ENCODE measurements at regions not wholly inside any gene's neighbourhood (a gene's known extent, or its start where the extent isn't known, plus 50 kb on each side); places are given as distances from the start of the nearest gene placed in this dataset.
"Not testable (repeated sequence)": the region's sequence is repeated elsewhere in the genome, so short reads cannot be mapped to it uniquely, and the experiment has no call there.

DNA sequence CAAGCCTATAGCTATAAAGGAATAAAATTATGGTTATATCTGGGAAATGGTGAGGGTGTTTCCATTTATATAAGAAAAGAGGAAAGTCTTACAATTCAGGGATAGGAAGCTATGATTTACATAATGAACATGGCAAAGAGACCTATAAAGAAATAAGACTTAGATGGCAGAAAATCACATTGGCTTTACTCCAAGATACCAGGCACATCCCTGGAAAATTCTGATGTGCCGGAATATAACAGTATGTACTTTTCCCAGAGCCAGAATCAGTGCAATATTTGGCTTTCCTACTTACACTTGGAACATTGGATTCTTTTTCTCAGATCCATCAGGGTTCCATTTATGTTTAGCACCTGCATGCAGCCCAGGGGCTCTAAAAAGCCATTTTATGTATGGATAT is 357.8 kb downstream of the CETN3 start:
- no peak overlapping the region for H3K4me3 ChIP-seq (ENCODE audit: control insufficient read depth, low read depth, low read length)
- no peak for DNase-seq (ENCODE audit: low read depth)
- no peak for TF ChIP-seq CTCF (IDR thresholded peaks at IDR 0.05; ENCODE audit: control insufficient read depth, insufficient read depth, low read depth, low read length, missing control alignments)

GRCh38 chr5:90050103-90050502 is 359.5 kb downstream of the CETN3 start:
- no peak overlapping the region for H3K4me3 ChIP-seq (ENCODE audit: control insufficient read depth, low read depth, low read length)
- no peak for DNase-seq (ENCODE audit: low read depth)
- no peak for TF ChIP-seq CTCF (IDR thresholded peaks at IDR 0.05; ENCODE audit: control insufficient read depth, insufficient read depth, low read depth, low read length, missing control alignments)

DNA sequence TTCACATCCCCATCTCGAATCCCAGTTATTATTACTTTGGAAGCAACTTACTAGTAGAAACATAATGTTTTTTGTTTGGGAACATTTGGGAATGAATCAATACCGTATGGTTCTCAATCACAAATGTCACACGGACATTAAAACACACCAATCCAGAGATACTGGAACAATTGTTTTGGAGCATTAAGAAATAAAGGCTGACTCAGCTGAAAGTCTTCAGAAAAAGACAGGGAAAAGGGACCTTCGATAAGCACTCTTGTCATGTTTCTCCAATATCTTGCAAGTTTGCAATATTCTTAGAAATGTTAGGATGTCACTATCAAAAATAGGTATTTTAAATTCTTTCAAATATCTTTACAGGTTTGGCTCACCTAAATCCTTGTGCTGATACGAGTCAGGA is 362.4 kb downstream of the CETN3 start:
- TF ChIP-seq CTCF (IDR thresholded peaks at IDR 0.05; ENCODE audit: control insufficient read depth, insufficient read depth, low read depth, low read length, missing control alignments): no peak
- no peak overlapping the region for H3K4me3 ChIP-seq (ENCODE audit: control insufficient read depth, low read depth, low read length)
- no peak for DNase-seq (ENCODE audit: low read depth)

DNA sequence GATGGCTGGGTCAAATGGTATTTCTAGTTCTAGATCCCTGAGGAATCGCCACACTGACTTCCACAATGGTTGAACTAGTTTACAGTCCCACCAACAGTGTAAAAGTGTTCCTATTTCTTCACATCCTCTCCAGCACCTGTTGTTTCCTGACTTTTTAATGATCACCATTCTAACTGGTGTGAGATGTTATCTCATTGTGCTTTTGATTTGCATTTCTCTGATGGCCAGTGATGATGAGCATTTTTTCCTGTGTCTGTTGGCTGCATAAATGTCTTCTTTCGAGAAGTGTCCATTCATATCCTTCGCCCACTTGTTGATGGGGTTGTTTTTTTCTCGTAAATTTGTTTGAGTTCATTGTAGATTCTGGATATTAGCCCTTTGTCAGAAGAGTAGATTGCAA is 369.5 kb downstream of the CETN3 start:
- not testable (repeated sequence) for DNase-seq (ENCODE audit: low read depth)

DNA sequence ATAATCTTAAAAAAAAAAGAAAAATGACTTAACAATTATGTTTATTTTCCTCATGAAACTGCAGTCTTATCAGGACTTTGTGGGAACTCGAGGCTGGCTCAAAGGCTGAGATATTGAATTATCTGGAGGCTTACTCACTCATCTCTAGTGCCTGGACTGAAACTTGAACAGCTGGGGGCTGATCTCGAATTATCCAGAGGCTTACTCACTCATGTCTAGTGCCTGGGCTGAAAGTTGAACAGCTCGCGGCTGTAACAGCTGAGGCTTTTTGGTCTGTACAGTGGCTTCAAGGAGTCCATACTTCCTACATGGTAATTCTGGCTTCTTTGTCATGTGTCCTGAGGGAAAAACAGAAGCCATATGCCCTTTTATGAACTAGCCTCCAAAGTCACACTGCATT is 371.9 kb downstream of the CETN3 start:
- no peak overlapping the region for H3K4me3 ChIP-seq (ENCODE audit: control insufficient read depth, low read depth, low read length)
- no peak for DNase-seq (ENCODE audit: low read depth)
- TF ChIP-seq CTCF (IDR thresholded peaks at IDR 0.05; ENCODE audit: control insufficient read depth, insufficient read depth, low read depth, low read length, missing control alignments): no peak

More for the DNA sequence above, 369.5 kb downstream of the CETN3 start:
- not testable (repeated sequence) for H3K4me3 ChIP-seq (ENCODE audit: control insufficient read depth, low read depth, low read length)

DNA sequence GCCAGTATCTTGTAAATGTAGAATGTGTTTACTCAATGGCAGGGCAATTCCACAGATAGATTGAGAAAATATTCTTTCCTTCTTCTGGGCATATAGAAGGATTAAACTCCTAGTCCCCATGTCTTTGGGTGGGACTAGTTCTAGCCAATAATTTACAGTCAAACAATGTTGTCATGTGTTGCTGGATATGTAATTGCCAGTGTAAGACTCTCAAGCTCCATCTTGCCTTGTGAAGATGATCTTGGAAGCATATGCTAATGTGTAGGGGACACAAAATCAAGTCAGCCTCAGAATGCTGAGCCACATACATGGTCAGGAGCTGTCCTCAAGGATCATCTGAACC is 386.9 kb downstream of the CETN3 start:
- no peak for DNase-seq (ENCODE audit: low read depth)
- no peak overlapping the region for H3K4me3 ChIP-seq (ENCODE audit: control insufficient read depth, low read depth, low read length)
- TF ChIP-seq CTCF (IDR thresholded peaks at IDR 0.05; ENCODE audit: control insufficient read depth, insufficient read depth, low read depth, low read length, missing control alignments): no peak

GRCh38 chr5:90022002-90022710 is 387.4 kb downstream of the CETN3 start:
- H3K4me3 ChIP-seq (ENCODE audit: control insufficient read depth, low read depth, low read length): no peak overlapping the region
- no peak for TF ChIP-seq CTCF (IDR thresholded peaks at IDR 0.05; ENCODE audit: control insufficient read depth, insufficient read depth, low read depth, low read length, missing control alignments)
- DNase-seq (ENCODE audit: low read depth): no peak

Measured in AG09309 (cell line).